Panc1 (cell line): ENCODE measurements at regions not wholly inside any gene's neighbourhood (a gene's known extent, or its start where the extent isn't known, plus 50 kb on each side); places are given as distances from the start of the nearest gene placed in this dataset.

Source experiments
- CTCF ChIP-seq: fragments of 450-650 bp; IDR thresholded peaks from 2 replicates; pipeline ENCODE4 v1.5.1; 2017; ENCODE audit warnings: mild to moderate bottlenecking
- POLR2AphosphoS5 ChIP-seq: IDR thresholded peaks from 2 replicates; pipeline ENCODE4 v1.6.1; 2012; ENCODE audit warnings: mild to moderate bottlenecking, low read depth, low read length, moderate library complexity

- TF ChIP-seq CTCF (no peak), POLR2AphosphoS5 (no peak)
Observed at GRCh38 chr4:75321484-75321883, 192.7 kb downstream of the RCHY1 start.
